Lower lobe of right lung (tissue), 2 donors: ENCODE measurements at regions not wholly inside any gene's neighbourhood (a gene's known extent, or its start where the extent isn't known, plus 50 kb on each side); places are given as distances from the start of the nearest gene placed in this dataset.

Source experiments
- ATAC-seq, 2 donors: fragments of 200-7000 bp; cut with Tn5 transposase; one replicate each; pipeline ENCODE4 v1.9.1; 2020 to 2022; ENCODE audit warnings: mild to moderate bottlenecking in 2 of 2, moderate library complexity in 2 of 2
- DNase-seq: peaks from one replicate; pipeline ENCODE4 v3.0.0-alpha.2; 2020
- H3K27ac ChIP-seq: fragments of 200-600 bp; one replicate; pipeline ENCODE4 v1.8.0; 2022
- H3K27me3 ChIP-seq: fragments of 200-600 bp; one replicate; pipeline ENCODE4 v1.8.0; 2022; ENCODE audit warnings: low read depth
- H3K36me3 ChIP-seq: fragments of 200-600 bp; one replicate; pipeline ENCODE4 v1.8.0; 2022; ENCODE audit warnings: mild to moderate bottlenecking
- H3K4me1 ChIP-seq: fragments of 200-600 bp; one replicate; pipeline ENCODE4 v1.8.0; 2022
- H3K4me3 ChIP-seq: fragments of 200-600 bp; one replicate; pipeline ENCODE4 v1.8.0; 2022; ENCODE audit warnings: mild to moderate bottlenecking
- H3K9me3 ChIP-seq: fragments of 200-600 bp; one replicate; pipeline ENCODE4 v1.8.0; 2022
- CTCF ChIP-seq: fragments of 200-600 bp; IDR thresholded peaks from one replicate; pipeline ENCODE4 v1.8.0; 2022; ENCODE audit warnings: antibody characterized with exemption, mild to moderate bottlenecking
- intact Hi-C: fragments of 100-400 bp; cut with DNase I; formaldehyde crosslinking; loops from one replicate; pipeline ENCODE4 v1.11.0; 2022
- donor health status: DM: no; HTN: yes; CAD: no; lungs with severe emphysema.

- no peaks in the 10 kb centered on the region for H3K9me3 ChIP-seq
- intact Hi-C loops: no loop called here
- peak; percentile 35 to 54 for ATAC-seq
- no peak for TF ChIP-seq CTCF
- peak overlapping the region; percentile 40 for H3K27ac ChIP-seq
- H3K36me3 ChIP-seq: peaks cover 3% of the 10 kb centered on the region
- peaks cover 71% of the 10 kb centered on the region for H3K4me1 ChIP-seq
- H3K4me3 ChIP-seq: no peak overlapping the region
- H3K27me3 ChIP-seq: no peaks in the 10 kb centered on the region
- no peak for DNase-seq
Observed at GRCh38 chr7:130926001-130926691, 192.1 kb upstream of the KLF14 start.

- intact Hi-C loops: no loop called here
- Histone ChIP-seq H3K9me3 (no peaks in the 10 kb centered on the region), H3K4me1 (peaks cover 69% of the 10 kb centered on the region), H3K36me3 (peaks cover 3% of the 10 kb centered on the region), H3K4me3 (no peak overlapping the region), H3K27ac (no peak overlapping the region), H3K27me3 (no peaks in the 10 kb centered on the region)
- no peak for TF ChIP-seq CTCF
- ATAC-seq (no peak), DNase-seq (no peak)
Observed at GRCh38 chr7:130927062-130927461, 193.1 kb upstream of the KLF14 start.

- Histone ChIP-seq H3K4me1 (peaks cover 64% of the 10 kb centered on the region), H3K27me3 (no peaks in the 10 kb centered on the region), H3K9me3 (no peaks in the 10 kb centered on the region), H3K4me3 (no peak overlapping the region), H3K36me3 (peaks cover 4% of the 10 kb centered on the region), H3K27ac (no peak overlapping the region)
- DNase-seq (no peak), ATAC-seq (no peak)
- TF ChIP-seq CTCF: no peak
- intact Hi-C loops: no loop called here
Observed at GRCh38 chr7:130927564-130927963, 193.6 kb upstream of the KLF14 start.

- TF ChIP-seq CTCF: no peak
- no peaks in the 10 kb centered on the region for H3K27me3 ChIP-seq
- intact Hi-C loops: no loop called here
- peak; percentile 55 to 70 for ATAC-seq
- no peaks in the 10 kb centered on the region for H3K9me3 ChIP-seq
- H3K4me3 ChIP-seq: no peak overlapping the region
- peaks cover 43% of the 10 kb centered on the region for H3K4me1 ChIP-seq
- peaks cover 27% of the 10 kb centered on the region for H3K36me3 ChIP-seq
- DNase-seq: no peak
- H3K27ac ChIP-seq: peak overlapping the region; percentile 60
Observed at GRCh38 chr7:130929896-130930659, 196.1 kb upstream of the KLF14 start.

- peaks cover 37% of the 10 kb centered on the region for H3K4me1 ChIP-seq
- H3K27me3 ChIP-seq: no peaks in the 10 kb centered on the region
- intact Hi-C loops: no loop called here
- peaks cover 33% of the 10 kb centered on the region for H3K36me3 ChIP-seq
- no peak for ATAC-seq
- H3K27ac ChIP-seq: peak overlapping the region; percentile 60
- H3K4me3 ChIP-seq: no peak overlapping the region
- TF ChIP-seq CTCF: no peak
- DNase-seq: no peak
- H3K9me3 ChIP-seq: no peaks in the 10 kb centered on the region
Observed at GRCh38 chr7:130930681-130931080, 196.7 kb upstream of the KLF14 start.
